ENCODE measurements at regions not wholly inside any gene's neighbourhood (a gene's known extent, or its start where the extent isn't known, plus 50 kb on each side); places are given as distances from the start of the nearest gene placed in this dataset.

DNA sequence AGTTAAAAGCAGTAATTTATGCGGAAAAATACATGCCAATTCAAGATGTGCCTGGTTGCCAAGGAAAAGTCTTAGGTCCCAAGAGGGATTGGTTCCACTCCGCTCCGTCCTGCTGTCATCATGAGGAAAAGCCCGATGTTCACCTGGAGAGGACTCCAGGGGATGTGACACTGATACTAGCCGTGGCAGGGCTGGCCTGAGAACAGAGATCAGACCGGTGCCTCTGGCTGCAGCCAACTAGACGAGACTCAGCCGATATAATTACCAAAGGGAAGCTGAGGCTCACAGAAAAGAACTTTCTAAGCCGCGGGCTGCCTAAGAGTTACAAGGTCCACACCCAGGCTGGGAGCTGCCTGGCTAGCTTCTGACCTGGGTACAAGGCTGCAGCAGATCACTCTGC, 81.3 kb upstream of the UNC5B start:
- ATAC-seq (replicated peaks in 1 of 4), result no peak
- 72% methylated on average over 10 of the region's 10 CpGs for WGBS (ENCODE audit: insufficient coverage)
- CTCF ChIA-PET, result no interaction called here

DNA sequence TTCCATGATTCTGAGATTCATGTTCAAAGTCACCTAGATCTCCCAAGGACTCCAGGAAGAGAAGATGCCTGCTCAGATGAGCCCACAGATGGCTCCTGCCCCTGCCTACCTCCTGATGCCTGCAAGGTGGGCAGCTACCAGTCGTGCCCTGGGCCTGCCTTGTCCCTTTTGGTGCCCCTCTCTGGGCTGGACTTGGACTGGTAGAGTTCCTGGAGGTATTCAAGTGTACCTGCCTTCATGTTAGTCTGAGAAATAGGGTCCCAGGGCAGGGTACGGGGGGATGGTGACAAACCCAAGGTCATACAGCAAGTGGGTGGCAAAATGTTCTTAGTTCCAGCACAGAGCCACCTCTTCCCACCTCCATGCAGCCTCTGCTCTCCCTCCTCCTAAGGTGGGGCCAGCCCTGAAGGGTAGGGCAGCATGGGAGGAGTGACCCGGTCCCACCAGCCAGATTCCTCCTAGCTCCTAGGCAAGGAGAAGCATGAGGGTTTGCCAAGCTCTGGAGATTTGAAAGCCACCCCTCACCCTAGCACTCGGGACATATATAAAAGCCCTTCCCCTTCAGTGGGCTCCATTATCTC, 80.8 kb upstream of the UNC5B start:
- H3K27me3 ChIP-seq (replicated peaks in 1 of 2; ENCODE audit: control insufficient read depth in 2 of 2, extremely low read depth in 1 of 2, insufficient read depth in 2 of 2, low read length in 1 of 2), result peaks cover 0 to 39% of the 10 kb centered on the region in 2 experiments
- 20% methylated on average over 1 of the region's 4 CpGs for WGBS (ENCODE audit: insufficient coverage)
- POLR2A ChIA-PET, result no interaction called here
- no peaks in the 10 kb centered on the region for H3K4me1 ChIP-seq (ENCODE audit: control insufficient read depth in 1 of 2, extremely low read depth in 1 of 2, insufficient read depth in 2 of 2, low read length in 2 of 2)
- peaks cover 6 to 8% (median 7%) of the 10 kb centered on the region in 3 donors for H3K4me1 Mint-ChIP-seq
- CTCF ChIA-PET, result no interaction called here
- ATAC-seq (replicated peaks in 1 of 4) (no peak), DNase-seq (no peak)
- H3K36me3 ChIP-seq (ENCODE audit: control insufficient read depth in 2 of 2, extremely low read depth in 1 of 2, insufficient read depth in 1 of 2, low read length in 1 of 2), result no peaks in the 10 kb centered on the region
- H3K27ac Mint-ChIP-seq, result no peak overlapping the region
- H3K9me3 Mint-ChIP-seq, result no peaks in the 10 kb centered on the region
- H3K9me3 ChIP-seq, result no peaks in the 10 kb centered on the region
- no peaks in the 10 kb centered on the region for H3K36me3 Mint-ChIP-seq
- no peak overlapping the region for H3K4me3 Mint-ChIP-seq
- H3K4me3 ChIP-seq (ENCODE audit: control insufficient read depth in 1 of 2, extremely low read depth in 1 of 2, low read length in 1 of 2), result no peak overlapping the region
- peaks cover 16 to 30% of the 10 kb centered on the region in 2 donors for H3K27me3 Mint-ChIP-seq
- no peak overlapping the region for H3K27ac ChIP-seq (ENCODE audit: low read length)

More for the DNA sequence above, 81.3 kb upstream of the UNC5B start:
- Mint-ChIP-seq H3K4me1 (peaks cover 6 to 8% (median 7%) of the 10 kb centered on the region in 3 donors), H3K36me3 (no peaks in the 10 kb centered on the region), H3K9me3 (no peaks in the 10 kb centered on the region), H3K4me3 (no peak overlapping the region), H3K27me3 (peaks cover 18 to 33% of the 10 kb centered on the region in 2 donors), H3K27ac (no peak overlapping the region)
- Histone ChIP-seq H3K27me3 (replicated peaks in 1 of 2; ENCODE audit: control insufficient read depth in 2 of 2, extremely low read depth in 1 of 2, insufficient read depth in 2 of 2, low read length in 1 of 2) (peaks cover 0 to 39% of the 10 kb centered on the region in 2 experiments), H3K9me3 (no peaks in the 10 kb centered on the region), H3K27ac (ENCODE audit: low read length) (no peak overlapping the region), H3K36me3 (ENCODE audit: control insufficient read depth in 2 of 2, extremely low read depth in 1 of 2, insufficient read depth in 1 of 2, low read length in 1 of 2) (no peaks in the 10 kb centered on the region), H3K4me1 (ENCODE audit: control insufficient read depth in 1 of 2, extremely low read depth in 1 of 2, insufficient read depth in 2 of 2, low read length in 2 of 2) (no peaks in the 10 kb centered on the region), H3K4me3 (ENCODE audit: control insufficient read depth in 1 of 2, extremely low read depth in 1 of 2, low read length in 1 of 2) (no peak overlapping the region)
- no peak for DNase-seq
- POLR2A ChIA-PET, result no interaction called here

DNA sequence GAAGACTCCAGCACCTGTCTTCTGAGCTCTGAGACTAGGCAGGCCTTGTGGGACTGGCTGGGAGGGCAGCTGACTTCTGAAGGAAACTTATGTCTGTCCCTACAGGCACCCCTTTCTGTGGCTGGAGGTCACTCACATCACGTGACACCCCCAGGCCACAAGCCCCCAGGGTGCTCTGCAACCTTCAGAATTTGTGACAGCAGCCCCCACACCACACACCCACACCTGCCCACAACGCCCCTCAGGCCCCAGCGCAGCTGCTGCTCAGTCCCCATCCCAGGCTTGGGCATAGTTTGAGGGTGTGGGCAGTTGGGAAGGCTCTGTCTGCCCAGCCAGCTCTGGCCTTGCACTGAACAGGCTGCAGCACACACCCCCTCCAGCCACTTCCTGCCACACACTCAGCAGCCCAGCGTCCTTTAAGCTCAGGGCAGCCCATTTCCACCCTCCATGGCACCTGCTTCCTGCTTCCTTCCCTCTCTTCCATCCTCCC, 80.0 kb upstream of the UNC5B start:
- 17% methylated on average over 2 of the region's 4 CpGs for WGBS (ENCODE audit: insufficient coverage)
- POLR2A ChIA-PET, result no interaction called here

DNA sequence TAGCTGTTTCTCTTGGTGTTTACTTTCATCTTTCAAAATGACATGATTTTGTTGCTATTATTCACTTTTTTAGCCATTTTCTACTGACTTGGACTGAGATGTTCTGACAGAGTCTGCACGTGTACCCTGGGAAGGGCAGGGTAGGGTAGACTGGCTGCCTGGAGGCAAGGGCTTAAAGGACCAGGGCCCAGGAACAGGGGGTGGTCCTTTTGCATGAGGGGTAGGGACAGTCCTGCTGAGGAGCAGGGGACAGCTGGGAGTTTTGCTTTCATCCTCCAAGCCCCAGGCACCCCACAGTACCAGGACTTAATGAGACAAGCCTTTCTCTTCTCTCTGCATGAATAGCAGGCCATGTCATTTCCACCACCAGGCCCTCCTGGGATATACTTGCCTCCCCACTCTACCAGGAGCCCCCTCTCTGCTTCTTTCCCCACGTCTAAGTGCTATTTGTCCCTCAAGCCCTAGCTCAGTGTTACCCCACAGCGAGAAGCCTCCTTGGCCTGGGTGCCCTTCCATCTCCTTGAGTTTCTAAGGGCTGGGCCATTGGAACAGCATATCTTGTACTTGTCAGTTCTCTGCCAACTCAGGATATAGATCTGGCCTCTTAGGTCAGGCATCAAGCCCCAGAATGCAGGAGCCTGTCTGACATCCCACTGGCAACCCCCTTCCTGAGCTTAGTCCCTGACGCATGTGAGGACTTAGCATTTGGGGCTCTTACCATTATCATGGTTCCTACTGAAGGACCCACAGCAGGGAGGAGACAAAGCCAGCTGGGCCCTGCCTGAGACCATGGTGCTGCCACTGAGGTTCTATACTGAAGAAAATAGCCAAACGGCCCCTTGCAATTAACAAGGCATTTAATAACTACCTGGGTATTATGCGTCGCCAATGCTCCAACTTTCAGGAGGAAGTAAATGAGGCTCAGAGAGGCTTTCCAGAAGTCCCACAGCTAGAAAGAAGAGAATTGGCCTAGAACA, 78.4 kb upstream of the UNC5B start:
- Mint-ChIP-seq H3K36me3 (no peaks in the 10 kb centered on the region), H3K4me3 (no peak overlapping the region), H3K9me3 (no peaks in the 10 kb centered on the region), H3K27me3 (peaks cover 15 to 31% of the 10 kb centered on the region in 2 donors), H3K4me1 (no peaks in the 10 kb centered on the region), H3K27ac (no peak overlapping the region)
- WGBS (ENCODE audit: insufficient coverage), result 81% methylated on average over 3 of the region's 7 CpGs
- ChIA-PET POLR2A (no interaction called here), CTCF (interaction anchor here in 1 of 2 donors (0.6 kb wide), 1 partner anchor 1178 kb away, joined by 3 read pairs; no protein-coding TSS in a partner anchor)
- Histone ChIP-seq H3K27ac (ENCODE audit: low read length) (no peak overlapping the region), H3K4me1 (ENCODE audit: control insufficient read depth in 1 of 2, extremely low read depth in 1 of 2, insufficient read depth in 2 of 2, low read length in 2 of 2) (no peaks in the 10 kb centered on the region), H3K36me3 (ENCODE audit: control insufficient read depth in 2 of 2, extremely low read depth in 1 of 2, insufficient read depth in 1 of 2, low read length in 1 of 2) (no peaks in the 10 kb centered on the region), H3K27me3 (replicated peaks in 1 of 2; ENCODE audit: control insufficient read depth in 2 of 2, extremely low read depth in 1 of 2, insufficient read depth in 2 of 2, low read length in 1 of 2) (peaks cover 0 to 51% of the 10 kb centered on the region in 2 experiments), H3K4me3 (ENCODE audit: control insufficient read depth in 1 of 2, extremely low read depth in 1 of 2, low read length in 1 of 2) (no peak overlapping the region), H3K9me3 (no peaks in the 10 kb centered on the region)
- ATAC-seq (replicated peaks in 1 of 4) (no peak), DNase-seq (no peak)

More for the DNA sequence above, 80.0 kb upstream of the UNC5B start:
- Histone ChIP-seq H3K27ac (ENCODE audit: low read length) (no peak overlapping the region), H3K27me3 (replicated peaks in 1 of 2; ENCODE audit: control insufficient read depth in 2 of 2, extremely low read depth in 1 of 2, insufficient read depth in 2 of 2, low read length in 1 of 2) (peaks cover 0 to 43% of the 10 kb centered on the region in 2 experiments), H3K36me3 (ENCODE audit: control insufficient read depth in 2 of 2, extremely low read depth in 1 of 2, insufficient read depth in 1 of 2, low read length in 1 of 2) (no peaks in the 10 kb centered on the region), H3K9me3 (no peaks in the 10 kb centered on the region), H3K4me3 (ENCODE audit: control insufficient read depth in 1 of 2, extremely low read depth in 1 of 2, low read length in 1 of 2) (no peak overlapping the region), H3K4me1 (ENCODE audit: control insufficient read depth in 1 of 2, extremely low read depth in 1 of 2, insufficient read depth in 2 of 2, low read length in 2 of 2) (no peaks in the 10 kb centered on the region)
- Mint-ChIP-seq H3K36me3 (no peaks in the 10 kb centered on the region), H3K4me1 (peaks cover 6 to 8% (median 7%) of the 10 kb centered on the region in 3 donors), H3K4me3 (no peak overlapping the region), H3K9me3 (no peaks in the 10 kb centered on the region), H3K27ac (no peak overlapping the region), H3K27me3 (peaks cover 15 to 28% of the 10 kb centered on the region in 2 donors)
- CTCF ChIA-PET, result no interaction called here
- ATAC-seq (replicated peaks in 1 of 4) (no peak), DNase-seq (no peak)

DNA sequence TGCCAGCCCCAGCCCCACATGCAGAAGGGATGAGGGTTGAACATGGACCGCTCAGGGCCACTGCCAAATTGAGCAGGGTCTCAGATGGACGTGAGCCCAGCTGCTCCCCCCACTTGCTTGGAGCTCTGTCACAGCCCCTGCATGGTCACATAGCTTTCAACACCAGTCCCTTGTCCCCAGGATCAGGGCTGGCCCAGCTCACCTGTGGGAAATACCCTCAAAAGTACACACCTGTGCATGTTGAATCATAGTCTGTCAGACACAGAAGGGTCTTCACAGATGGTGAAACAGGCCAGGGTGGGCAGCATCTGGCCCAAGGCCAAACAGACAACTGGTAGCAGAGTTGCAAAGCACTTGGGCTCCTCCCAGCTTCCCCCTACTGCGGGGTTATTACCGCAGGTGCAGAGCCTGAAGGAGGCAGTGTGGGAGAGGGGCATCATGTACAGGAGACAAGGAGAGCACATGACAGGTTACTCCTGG, 77.6 kb upstream of the UNC5B start:
- ChIA-PET POLR2A (no interaction called here), CTCF (no interaction called here)
- Mint-ChIP-seq H3K4me1 (no peaks in the 10 kb centered on the region), H3K4me3 (no peak overlapping the region), H3K9me3 (no peaks in the 10 kb centered on the region), H3K27ac (no peak overlapping the region), H3K36me3 (no peaks in the 10 kb centered on the region), H3K27me3 (peaks cover 19 to 31% of the 10 kb centered on the region in 2 donors)
- no peak for ATAC-seq (replicated peaks in 1 of 4)
- Histone ChIP-seq H3K4me1 (ENCODE audit: control insufficient read depth in 1 of 2, extremely low read depth in 1 of 2, insufficient read depth in 2 of 2, low read length in 2 of 2) (no peaks in the 10 kb centered on the region), H3K36me3 (ENCODE audit: control insufficient read depth in 2 of 2, extremely low read depth in 1 of 2, insufficient read depth in 1 of 2, low read length in 1 of 2) (no peaks in the 10 kb centered on the region), H3K9me3 (no peaks in the 10 kb centered on the region), H3K27me3 (replicated peaks in 1 of 2; ENCODE audit: control insufficient read depth in 2 of 2, extremely low read depth in 1 of 2, insufficient read depth in 2 of 2, low read length in 1 of 2) (peaks cover 0 to 51% of the 10 kb centered on the region in 2 experiments), H3K4me3 (ENCODE audit: control insufficient read depth in 1 of 2, extremely low read depth in 1 of 2, low read length in 1 of 2) (no peak overlapping the region), H3K27ac (ENCODE audit: low read length) (no peak overlapping the region)
- 81% methylated on average over 2 of the region's 4 CpGs for WGBS (ENCODE audit: insufficient coverage)
- DNase-seq, result no peak

DNA sequence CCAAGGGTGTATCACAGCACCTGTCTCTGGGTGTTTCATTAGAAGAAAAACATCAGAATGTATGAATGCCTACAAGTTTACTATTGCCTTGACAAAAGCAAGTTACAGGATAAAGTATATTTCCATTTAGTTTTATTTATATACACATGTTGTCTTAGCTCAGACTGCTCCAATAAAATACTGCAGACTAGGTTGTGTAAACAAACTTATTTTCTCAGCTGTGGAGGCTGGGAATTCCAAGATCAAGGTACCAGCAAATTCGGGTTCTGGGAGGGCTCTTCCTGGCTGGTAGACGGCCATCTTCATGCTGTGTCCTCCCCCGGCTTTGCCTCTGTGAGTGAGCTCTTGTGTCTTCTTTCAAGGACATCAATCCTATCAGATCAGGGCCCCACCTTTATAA, 77.1 kb upstream of the UNC5B start:
- ATAC-seq (replicated peaks in 1 of 4) (no peak), DNase-seq (no peak)
- Mint-ChIP-seq H3K27me3 (peaks cover 19 to 30% of the 10 kb centered on the region in 2 donors), H3K27ac (no peak overlapping the region), H3K4me3 (no peak overlapping the region), H3K36me3 (no peaks in the 10 kb centered on the region), H3K4me1 (no peaks in the 10 kb centered on the region), H3K9me3 (no peaks in the 10 kb centered on the region)
- Histone ChIP-seq H3K36me3 (ENCODE audit: control insufficient read depth in 2 of 2, extremely low read depth in 1 of 2, insufficient read depth in 1 of 2, low read length in 1 of 2) (no peaks in the 10 kb centered on the region), H3K4me3 (ENCODE audit: control insufficient read depth in 1 of 2, extremely low read depth in 1 of 2, low read length in 1 of 2) (no peak overlapping the region), H3K27me3 (replicated peaks in 1 of 2; ENCODE audit: control insufficient read depth in 2 of 2, extremely low read depth in 1 of 2, insufficient read depth in 2 of 2, low read length in 1 of 2) (peaks cover 0 to 51% of the 10 kb centered on the region in 2 experiments), H3K9me3 (no peaks in the 10 kb centered on the region), H3K4me1 (ENCODE audit: control insufficient read depth in 1 of 2, extremely low read depth in 1 of 2, insufficient read depth in 2 of 2, low read length in 2 of 2) (no peaks in the 10 kb centered on the region), H3K27ac (ENCODE audit: low read length) (no peak overlapping the region)
- ChIA-PET CTCF (no interaction called here), POLR2A (no interaction called here)
- 79% methylated on average over 2 of the region's 3 CpGs for WGBS (ENCODE audit: insufficient coverage)
